B cell (primary cell): ENCODE measurements at regions not wholly inside any gene's neighbourhood (a gene's known extent, or its start where the extent isn't known, plus 50 kb on each side); places are given as distances from the start of the nearest gene placed in this dataset.

Source experiments
- ATAC-seq: fragments of 200-7000 bp; cut with Tn5 transposase; one replicate; pipeline ENCODE4 v1.10.0; 2021; ENCODE audit warnings: low read depth, mild to moderate bottlenecking, moderate number of reproducible peaks, moderate library complexity
- CTCF ChIA-PET: fragments of 350-600 bp; sonication (Branson Sonifier 250); formaldehyde crosslinking; loops from one replicate; lab custom pipeline; 2021; ENCODE audit warnings: antibody characterized with exemption, inconsistent platforms; lab: Charles Lee
- POLR2A ChIA-PET: fragments of 350-600 bp; sonication (Branson Sonifier 250); formaldehyde crosslinking; loops from one replicate; lab custom pipeline; 2021; ENCODE audit warnings: antibody characterized with exemption; lab: Charles Lee
- DNase-seq: peaks from one replicate; pipeline ENCODE4 v3.0.0; 2013
- H2AFZ ChIP-seq: 2 replicates; pipeline ENCODE4 v1.6.1; 2012; ENCODE audit warnings: mild to moderate bottlenecking, low read depth, low read length; ENCODE audit not compliant: insufficient read depth, poor library complexity, severe bottlenecking
- H3K27ac ChIP-seq, 2 donors: 1 replicate in 1 of 2; 2 replicates in 1 of 2; pipeline ENCODE4 v1.5.1; 2012 to 2013; ENCODE audit warnings: low read length in 2 of 2, mild to moderate bottlenecking in 2 of 2, moderate library complexity in 1 of 2
- H3K27me3 ChIP-seq, 4 experiments: fragments of 200-600 bp in 1 of 4; sonication (generic) in 1 of 4; replicated peaks in 1 of 4; 1 replicate in 2 of 4; 2 replicates in 2 of 4; pipeline versions ENCODE4 v1.6.1 to v1.7.0; 2013 to 2016; ENCODE audit warnings: low read length in 3 of 4, mild to moderate bottlenecking in 2 of 4, mixed read lengths in 1 of 4, moderate library complexity in 1 of 4; ENCODE audit not compliant: insufficient read depth in 4 of 4, control insufficient read depth in 3 of 4; ENCODE audit errors: control extremely low read depth in 1 of 4
- H3K36me3 ChIP-seq, 2 experiments: replicated peaks in 1 of 2; 1 replicate in 1 of 2; 2 replicates in 1 of 2; pipeline versions ENCODE4 v1.6.1 to v1.7.1; 2013; ENCODE audit warnings: low read length in 1 of 2; ENCODE audit not compliant: insufficient read depth in 2 of 2, control insufficient read depth in 1 of 2; ENCODE audit errors: control extremely low read depth in 1 of 2, extremely low read depth in 1 of 2
- H3K4me1 ChIP-seq, 2 donors: fragments of 200-600 bp in 1 of 2; sonication (generic) in 1 of 2; 1 replicate in 1 of 2; 2 replicates in 1 of 2; pipeline versions ENCODE4 v1.5.1 to v1.6.1; 2013 to 2017; ENCODE audit warnings: low read length in 2 of 2; ENCODE audit not compliant: control insufficient read depth in 2 of 2, insufficient read depth in 2 of 2
- H3K4me2 ChIP-seq: replicated peaks from 2 replicates; pipeline ENCODE3; 2012; ENCODE audit warnings: mild to moderate bottlenecking, low read depth, low read length; ENCODE audit not compliant: poor library complexity, severe bottlenecking
- H3K4me3 ChIP-seq, 5 experiments: fragments of 200-600 bp in 1 of 5; sonication (generic) in 1 of 5; 1 replicate in 3 of 5; 2 replicates in 2 of 5; pipeline versions ENCODE4 v1.5.1 to v1.7.0; 2011 to 2016; ENCODE audit warnings: low read length in 4 of 5, mild to moderate bottlenecking in 4 of 5, low read depth in 2 of 5, control low read depth in 1 of 5, moderate library complexity in 1 of 5; ENCODE audit not compliant: insufficient read depth in 1 of 5; ENCODE audit errors: control extremely low read depth in 1 of 5, extremely low read depth in 1 of 5
- H3K79me2 ChIP-seq: fragments of 200-600 bp; sonication (generic); one replicate; pipeline ENCODE4 v1.6.0; 2016; ENCODE audit warnings: low read length; ENCODE audit not compliant: control insufficient read depth, insufficient read depth
- H3K9ac ChIP-seq: fragments of 200-600 bp; sonication (generic); 2 replicates; pipeline ENCODE4 v1.6.1; 2017; ENCODE audit warnings: mild to moderate bottlenecking, low read length, moderate library complexity
- H3K9me3 ChIP-seq, 3 donors: one replicate each; pipeline versions ENCODE4 v1.6.1 to v1.7.1; 2013; ENCODE audit warnings: low read length in 2 of 3; ENCODE audit not compliant: control insufficient read depth in 2 of 3, insufficient read depth in 1 of 3; ENCODE audit errors: control extremely low read depth in 1 of 3
- H4K20me1 ChIP-seq: 2 replicates; pipeline ENCODE4 v1.6.0; 2012; ENCODE audit warnings: mild to moderate bottlenecking, low read length; ENCODE audit not compliant: insufficient read depth, control insufficient read depth, poor library complexity, severe bottlenecking
- H3K27ac Mint-ChIP-seq: one replicate; pipeline ENCODE4 v1.8.0; 2021; ENCODE audit warnings: mixed read lengths
- H3K27me3 Mint-ChIP-seq: one replicate; pipeline ENCODE4 v1.8.0; 2021; ENCODE audit warnings: mixed read lengths
- H3K4me1 Mint-ChIP-seq: one replicate; pipeline ENCODE4 v1.8.0; 2021; ENCODE audit warnings: mixed read lengths
- H3K4me3 Mint-ChIP-seq: one replicate; pipeline ENCODE4 v1.8.0; 2021; ENCODE audit warnings: mixed read lengths
- H3K9me3 Mint-ChIP-seq: one replicate; pipeline ENCODE4 v1.8.0; 2022; ENCODE audit warnings: mixed read lengths; ENCODE audit not compliant: insufficient read depth
- CTCF ChIP-seq: fragments of 200-600 bp; IDR thresholded peaks from one replicate; pipeline ENCODE4 v1.8.0; 2022; ENCODE audit warnings: antibody characterized with exemption, mild to moderate bottlenecking
- EZH2 ChIP-seq: IDR thresholded peaks from 2 replicates; pipeline ENCODE4 v1.6.1; 2012; ENCODE audit warnings: borderline replicate concordance, low read depth, mild to moderate bottlenecking, moderate library complexity, low read length; ENCODE audit not compliant: insufficient read depth, poor library complexity, severe bottlenecking
- WGBS: methylation state at CpG from one replicate; pipeline ENCODE4 v1.1.5; 2013; ENCODE audit warnings: missing lambda C conversion rate; ENCODE audit not compliant: insufficient coverage; 5-methylcytosine and 5-hydroxymethylcytosine counted together
- intact Hi-C: fragments of 100-400 bp; cut with micrococcal nuclease; formaldehyde crosslinking; loops from one replicate; pipeline ENCODE4 v1.10.0; 2022

GRCh38 chr7:24129597-24129996 is 154.4 kb upstream of the NPY start:
- TF ChIP-seq CTCF (no peak), EZH2 (no peak)
- H3K4me3 Mint-ChIP-seq = no peak overlapping the region
- intact Hi-C loops = no loop called here
- H3K4me1 ChIP-seq = no peaks in the 10 kb centered on the region
- H3K4me3 ChIP-seq = no peak overlapping the region
- no peaks in the 10 kb centered on the region for H4K20me1 ChIP-seq
- ChIA-PET POLR2A (no interaction called here), CTCF (no interaction called here)
- H3K4me2 ChIP-seq = no peak overlapping the region
- DNase-seq (no peak), ATAC-seq (no peak)
- no peaks in the 10 kb centered on the region for H3K9me3 Mint-ChIP-seq
- no peaks in the 10 kb centered on the region for H3K79me2 ChIP-seq
- no peak overlapping the region for H3K27ac ChIP-seq
- H3K4me1 Mint-ChIP-seq = peaks cover 6% of the 10 kb centered on the region
- H3K27me3 Mint-ChIP-seq = peaks cover 24% of the 10 kb centered on the region
- H2AFZ ChIP-seq = no peak overlapping the region
- WGBS = 96% methylated on average over 4 of the region's 4 CpGs
- no peaks in the 10 kb centered on the region for H3K9me3 ChIP-seq
- H3K36me3 ChIP-seq = no peaks in the 10 kb centered on the region
- H3K27ac Mint-ChIP-seq = no peak overlapping the region
- no peaks in the 10 kb centered on the region for H3K27me3 ChIP-seq
- H3K9ac ChIP-seq = no peak overlapping the region

DNA sequence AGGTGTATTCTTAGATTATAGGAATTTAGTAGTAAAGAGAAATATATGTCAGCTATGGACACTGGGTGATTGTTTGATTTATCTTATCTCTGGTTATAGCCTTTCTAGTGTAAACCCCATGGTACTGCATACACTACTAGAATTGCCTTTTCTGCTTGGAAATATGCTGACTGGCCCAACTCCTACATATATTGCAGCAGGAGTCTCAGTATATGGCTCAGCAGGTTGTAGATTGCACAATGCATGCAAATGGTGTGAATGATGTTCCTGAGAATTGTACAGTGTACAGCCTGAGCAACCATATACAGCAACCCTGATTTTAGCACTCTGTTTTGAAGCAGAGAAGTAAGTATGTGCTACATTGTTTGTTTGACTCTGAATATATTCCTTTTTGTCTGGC is 153.4 kb upstream of the NPY start:
- Histone ChIP-seq H3K27ac (no peak overlapping the region), H2AFZ (no peak overlapping the region), H4K20me1 (no peaks in the 10 kb centered on the region), H3K9me3 (no peaks in the 10 kb centered on the region), H3K79me2 (no peaks in the 10 kb centered on the region), H3K36me3 (no peaks in the 10 kb centered on the region), H3K27me3 (no peaks in the 10 kb centered on the region), H3K4me3 (no peak overlapping the region), H3K9ac (no peak overlapping the region), H3K4me1 (peaks cover 0 to 6% of the 10 kb centered on the region in 2 donors), H3K4me2 (no peak overlapping the region)
- Mint-ChIP-seq H3K4me1 (peaks cover 10% of the 10 kb centered on the region), H3K27ac (no peak overlapping the region), H3K27me3 (peaks cover 18% of the 10 kb centered on the region), H3K9me3 (no peaks in the 10 kb centered on the region), H3K4me3 (no peak overlapping the region)
- POLR2A ChIA-PET = no interaction called here
- DNase-seq = no peak
- intact Hi-C loops = no loop called here
- no peak for TF ChIP-seq CTCF
- TF ChIP-seq EZH2 = no peak
- CTCF ChIA-PET = no interaction called here
- ATAC-seq = no peak
